ENCODE measurements at regions not wholly inside any gene's neighbourhood (a gene's known extent, or its start where the extent isn't known, plus 50 kb on each side); places are given as distances from the start of the nearest gene placed in this dataset.

GRCh38 chr14:104436741-104437701, 142.5 kb upstream of the C14orf180 start:
- Histone ChIP-seq H3K4me1 (replicated peaks; ENCODE audit: insufficient read depth) (no peaks in the 10 kb centered on the region), H3K27ac (no peak overlapping the region), H2AFZ (no peak overlapping the region), H3K27me3 (ENCODE audit: insufficient read depth, low read depth) (peaks cover 98% of the 10 kb centered on the region), H3F3A (ENCODE audit: insufficient read depth, low read depth) (no peaks in the 10 kb centered on the region), H3K9me2 (ENCODE audit: insufficient read depth) (no peaks in the 10 kb centered on the region), H3K79me2 (ENCODE audit: low read depth) (no peaks in the 10 kb centered on the region), H3K4me2 (no peak overlapping the region), H3K36me3 (ENCODE audit: low read depth) (no peaks in the 10 kb centered on the region), H3K4me3 (no peak overlapping the region), H3K9me3 (ENCODE audit: insufficient read depth, low read depth) (no peaks in the 10 kb centered on the region), H4K20me1 (ENCODE audit: insufficient read depth) (no peaks in the 10 kb centered on the region)
- ChIA-PET CTCF (no interaction called here), POLR2A (ENCODE audit: unreplicated experiment) (no interaction called here)
- no TSS peak for BruUV-seq (replicated peaks)
- no peak for DNase-seq
- intact Hi-C loops (cut with micrococcal nuclease; ENCODE audit: unreplicated experiment): no loop called here
- TF ChIP-seq CTCF (conservative IDR thresholded peaks at IDR 0.05) (no peak), EZH2 (IDR thresholded peaks at IDR 0.05; ENCODE audit: low read depth) (no peak)

GRCh38 chr14:104437703-104438102, 141.9 kb upstream of the C14orf180 start:
- CTCF ChIA-PET: no interaction called here

GRCh38 chr14:104438166-104438887, 141.2 kb upstream of the C14orf180 start:
- ChIA-PET CTCF (no interaction called here), POLR2A (ENCODE audit: unreplicated experiment) (no interaction called here)
- H3K9me3 ChIP-seq (ENCODE audit: insufficient read depth, low read depth): no peaks in the 10 kb centered on the region
- H2AFZ ChIP-seq: no peak overlapping the region
- H3K4me1 ChIP-seq (replicated peaks; ENCODE audit: insufficient read depth): no peaks in the 10 kb centered on the region
- no peaks in the 10 kb centered on the region for H3F3A ChIP-seq (ENCODE audit: insufficient read depth, low read depth)
- TF ChIP-seq EZH2 (IDR thresholded peaks at IDR 0.05; ENCODE audit: low read depth): no peak
- TF ChIP-seq CTCF (conservative IDR thresholded peaks at IDR 0.05): no peak
- H3K4me3 ChIP-seq: no peak overlapping the region
- no peaks in the 10 kb centered on the region for H3K36me3 ChIP-seq (ENCODE audit: low read depth)
- H3K4me2 ChIP-seq: no peak overlapping the region
- no peaks in the 10 kb centered on the region for H3K9me2 ChIP-seq (ENCODE audit: insufficient read depth)
- H3K27ac ChIP-seq: no peak overlapping the region
- no TSS peak for BruUV-seq (replicated peaks)
- intact Hi-C loops (cut with micrococcal nuclease; ENCODE audit: unreplicated experiment): no loop called here
- no peaks in the 10 kb centered on the region for H3K79me2 ChIP-seq (ENCODE audit: low read depth)
- H3K27me3 ChIP-seq (ENCODE audit: insufficient read depth, low read depth): peaks cover 98% of the 10 kb centered on the region
- no peaks in the 10 kb centered on the region for H4K20me1 ChIP-seq (ENCODE audit: insufficient read depth)
- DNase-seq: no peak

More at GRCh38 chr14:104437703-104438102, 141.9 kb upstream of the C14orf180 start:
- BruUV-seq (replicated peaks): no TSS peak
- Histone ChIP-seq H3K4me1 (replicated peaks; ENCODE audit: insufficient read depth) (no peaks in the 10 kb centered on the region), H3K27me3 (ENCODE audit: insufficient read depth, low read depth) (peaks cover 98% of the 10 kb centered on the region), H2AFZ (no peak overlapping the region), H3K9me2 (ENCODE audit: insufficient read depth) (no peaks in the 10 kb centered on the region), H3F3A (ENCODE audit: insufficient read depth, low read depth) (no peaks in the 10 kb centered on the region), H3K9me3 (ENCODE audit: insufficient read depth, low read depth) (no peaks in the 10 kb centered on the region), H4K20me1 (ENCODE audit: insufficient read depth) (no peaks in the 10 kb centered on the region), H3K4me3 (no peak overlapping the region), H3K79me2 (ENCODE audit: low read depth) (no peaks in the 10 kb centered on the region), H3K4me2 (no peak overlapping the region), H3K36me3 (ENCODE audit: low read depth) (no peaks in the 10 kb centered on the region), H3K27ac (no peak overlapping the region)
- intact Hi-C loops (cut with micrococcal nuclease; ENCODE audit: unreplicated experiment): no loop called here
- TF ChIP-seq CTCF (conservative IDR thresholded peaks at IDR 0.05): no peak
- no peak for TF ChIP-seq EZH2 (IDR thresholded peaks at IDR 0.05; ENCODE audit: low read depth)
- no peak for DNase-seq
- POLR2A ChIA-PET (ENCODE audit: unreplicated experiment): no interaction called here
